ENCODE measurements at regions not wholly inside any gene's neighbourhood (a gene's known extent, or its start where the extent isn't known, plus 50 kb on each side); places are given as distances from the start of the nearest gene placed in this dataset.

GRCh38 chr15:53397041-53397616 lies 362.3 kb downstream of the WDR72 start:
- DNase-seq: no peak

- no peak for DNase-seq
These were observed 363.6 kb downstream of the WDR72 start for GRCh38 chr15:53395871-53396270.

- DNase-seq: no peak
These were observed 368.9 kb downstream of the WDR72 start for GRCh38 chr15:53390549-53390948.

- DNase-seq: no peak
These were observed 370.0 kb downstream of the WDR72 start for GRCh38 chr15:53389271-53390037.

- DNase-seq: no peak
These were observed 375.0 kb downstream of the WDR72 start for GRCh38 chr15:53384417-53384816.

GRCh38 chr15:53378096-53378800 lies 381.2 kb downstream of the WDR72 start:
- no peak for DNase-seq

- no peak for DNase-seq
These were observed 391.7 kb downstream of the WDR72 start for GRCh38 chr15:53367740-53368139.

GRCh38 chr15:53360881-53361280 lies 398.6 kb downstream of the WDR72 start:
- DNase-seq: no peak

GRCh38 chr15:53359038-53359437 lies 400.4 kb downstream of the WDR72 start:
- DNase-seq: no peak

- DNase-seq: no peak
These were observed 404.6 kb downstream of the WDR72 start for GRCh38 chr15:53354874-53355273.

- no peak for DNase-seq
These were observed 408.1 kb downstream of the WDR72 start for GRCh38 chr15:53351373-53351772.

- DNase-seq: no peak
These were observed 412.9 kb downstream of the WDR72 start for GRCh38 chr15:53346583-53346982.

- no peak for DNase-seq
These were observed 427.9 kb downstream of the WDR72 start for GRCh38 chr15:53331328-53332190.

GRCh38 chr15:53328341-53328740 lies 431.1 kb downstream of the WDR72 start:
- DNase-seq: no peak

- no peak for DNase-seq
These were observed 435.4 kb downstream of the WDR72 start for GRCh38 chr15:53324061-53324460.

- DNase-seq: no peak
These were observed 436.3 kb downstream of the WDR72 start for GRCh38 chr15:53323191-53323590.

GRCh38 chr15:53320816-53321215 lies 438.6 kb downstream of the WDR72 start:
- DNase-seq: no peak

GRCh38 chr15:53312707-53313106 lies 446.8 kb downstream of the WDR72 start:
- no peak for DNase-seq

- DNase-seq: no peak
These were observed 448.8 kb downstream of the WDR72 start for GRCh38 chr15:53310709-53311108.

GRCh38 chr15:53307952-53308624 lies 451.4 kb downstream of the WDR72 start:
- DNase-seq: no peak

- no peak for DNase-seq
These were observed 453.9 kb downstream of the WDR72 start for GRCh38 chr15:53305554-53305953.

GRCh38 chr15:53305101-53305500 lies 454.4 kb downstream of the WDR72 start:
- DNase-seq: no peak

GRCh38 chr15:53297828-53298227 lies 461.6 kb downstream of the WDR72 start:
- DNase-seq: no peak
